Neural progenitor cell (in vitro differentiated cells): ENCODE measurements at regions not wholly inside any gene's neighbourhood (a gene's known extent, or its start where the extent isn't known, plus 50 kb on each side); places are given as distances from the start of the nearest gene placed in this dataset.
"Not testable (repeated sequence)": the region's sequence is repeated elsewhere in the genome, so short reads cannot be mapped to it uniquely, and the experiment has no call there.

ENCODE experiments used
- DNase-seq: peaks from one replicate; pipeline ENCODE4 v3.0.0-alpha.2; 2016; ENCODE audit warnings: low spot score
- H2AFZ ChIP-seq: fragments of 200-600 bp; sonication (generic); replicated peaks from 2 replicates; pipeline ENCODE4 v1.6.1; 2016; ENCODE audit warnings: antibody characterized with exemption
- H3F3A ChIP-seq: fragments of 200-600 bp; sonication (generic); 2 replicates; pipeline ENCODE4 v1.6.1; 2016; ENCODE audit warnings: antibody characterized with exemption, low read depth
- H3K27ac ChIP-seq: fragments of 200-600 bp; sonication (generic); 2 replicates; pipeline ENCODE4 v1.5.1; 2016; ENCODE audit warnings: mild to moderate bottlenecking
- H3K27me3 ChIP-seq: fragments of 200-600 bp; sonication (generic); 2 replicates; pipeline ENCODE4 v1.6.1; 2016; ENCODE audit warnings: mild to moderate bottlenecking, moderate library complexity
- H3K36me3 ChIP-seq: fragments of 200-600 bp; sonication (generic); 2 replicates; pipeline ENCODE4 v1.5.1; 2016
- H3K4me1 ChIP-seq: fragments of 200-600 bp; sonication (generic); 2 replicates; pipeline ENCODE4 v1.6.1; 2016; ENCODE audit warnings: mixed run types
- H3K4me2 ChIP-seq: fragments of 200-600 bp; sonication (generic); 2 replicates; pipeline ENCODE4 v1.6.1; 2016
- H3K4me3 ChIP-seq: fragments of 200-600 bp; sonication (generic); 2 replicates; pipeline ENCODE4 v1.5.1; 2016
- H3K79me2 ChIP-seq: fragments of 200-600 bp; sonication (generic); 2 replicates; pipeline ENCODE4 v1.6.1; 2016; ENCODE audit warnings: low read depth
- H3K9ac ChIP-seq: fragments of 200-600 bp; sonication (generic); 2 replicates; pipeline ENCODE4 v1.6.1; 2016
- H3K9me3 ChIP-seq: fragments of 200-600 bp; sonication (generic); 2 replicates; pipeline ENCODE4 v1.5.1; 2016; ENCODE audit warnings: low read depth
- H4K20me1 ChIP-seq: fragments of 200-600 bp; sonication (generic); 2 replicates; pipeline ENCODE4 v1.6.1; 2016; ENCODE audit warnings: low read depth
- H3K27ac Mint-ChIP-seq: 3 replicates; pipeline ENCODE4 v1.8.0; 2021; ENCODE audit warnings: mixed read lengths
- H3K27me3 Mint-ChIP-seq: 2 replicates; pipeline ENCODE4 v1.8.0; 2022; ENCODE audit warnings: low read depth, mild to moderate bottlenecking, inconsistent platforms, moderate library complexity, mixed read lengths; ENCODE audit not compliant: insufficient read depth
- H3K36me3 Mint-ChIP-seq: 3 replicates; pipeline ENCODE4 v1.8.0; 2021; ENCODE audit warnings: mixed read lengths
- H3K4me1 Mint-ChIP-seq: 3 replicates; pipeline ENCODE4 v1.8.0; 2021; ENCODE audit warnings: mixed read lengths
- H3K4me3 Mint-ChIP-seq: 3 replicates; pipeline ENCODE4 v1.8.0; 2021; ENCODE audit warnings: mild to moderate bottlenecking, moderate library complexity, mixed read lengths
- H3K9me3 Mint-ChIP-seq: 3 replicates; pipeline ENCODE4 v1.8.0; 2020; ENCODE audit warnings: mixed read lengths
- CTCF ChIP-seq: fragments of 200-600 bp; sonication (generic); IDR thresholded peaks from 2 replicates; pipeline ENCODE4 v1.5.1; 2017; ENCODE audit warnings: antibody characterized with exemption, mild to moderate bottlenecking
- EZH2 ChIP-seq: fragments of 200-600 bp; sonication (generic); IDR thresholded peaks from 2 replicates; pipeline ENCODE4 v1.6.1; 2017; ENCODE audit warnings: antibody characterized with exemption, mild to moderate bottlenecking, moderate library complexity
- EZH2phosphoT487 ChIP-seq: fragments of 200-600 bp; sonication (generic); IDR thresholded peaks from 2 replicates; pipeline ENCODE4 v1.6.1; 2017; ENCODE audit warnings: antibody characterized with exemption

GRCh38 chr4:128428397-128428796 lies 140.8 kb upstream of the PGRMC2 start:
- no peak overlapping the region for H3K4me3 Mint-ChIP-seq
- no peak overlapping the region for H3K27ac ChIP-seq
- H3K9me3 ChIP-seq: no peaks in the 10 kb centered on the region
- no peaks in the 10 kb centered on the region for H3F3A ChIP-seq
- no peak overlapping the region for H3K9ac ChIP-seq
- no peaks in the 10 kb centered on the region for H3K36me3 ChIP-seq
- H2AFZ ChIP-seq: no peak overlapping the region
- TF ChIP-seq CTCF: no peak
- TF ChIP-seq EZH2phosphoT487: no peak
- TF ChIP-seq EZH2: no peak
- H3K27me3 Mint-ChIP-seq: no peaks in the 10 kb centered on the region
- no peak overlapping the region for H3K4me3 ChIP-seq
- H3K27ac Mint-ChIP-seq: no peak overlapping the region
- DNase-seq: no peak
- H3K4me1 ChIP-seq: no peaks in the 10 kb centered on the region
- H3K27me3 ChIP-seq: no peaks in the 10 kb centered on the region
- peaks cover 4% of the 10 kb centered on the region for H3K9me3 Mint-ChIP-seq
- H3K4me1 Mint-ChIP-seq: no peaks in the 10 kb centered on the region
- H3K36me3 Mint-ChIP-seq: no peaks in the 10 kb centered on the region
- no peaks in the 10 kb centered on the region for H3K79me2 ChIP-seq
- H4K20me1 ChIP-seq: no peaks in the 10 kb centered on the region
- no peak overlapping the region for H3K4me2 ChIP-seq

GRCh38 chr4:128427832-128428366 lies 140.3 kb upstream of the PGRMC2 start:
- H3F3A ChIP-seq: no peaks in the 10 kb centered on the region
- H3K36me3 ChIP-seq: no peaks in the 10 kb centered on the region
- H2AFZ ChIP-seq: no peak overlapping the region
- H3K27me3 ChIP-seq: no peaks in the 10 kb centered on the region
- H3K27me3 Mint-ChIP-seq: no peaks in the 10 kb centered on the region
- peaks cover 4% of the 10 kb centered on the region for H3K9me3 Mint-ChIP-seq
- H3K27ac Mint-ChIP-seq: no peak overlapping the region
- H3K9me3 ChIP-seq: no peaks in the 10 kb centered on the region
- no peak overlapping the region for H3K9ac ChIP-seq
- TF ChIP-seq EZH2phosphoT487: no peak
- no peak for TF ChIP-seq EZH2
- no peak for TF ChIP-seq CTCF
- no peak overlapping the region for H3K4me3 ChIP-seq
- no peaks in the 10 kb centered on the region for H3K79me2 ChIP-seq
- DNase-seq: no peak
- H4K20me1 ChIP-seq: no peaks in the 10 kb centered on the region
- H3K4me3 Mint-ChIP-seq: no peak overlapping the region
- no peak overlapping the region for H3K27ac ChIP-seq
- H3K36me3 Mint-ChIP-seq: no peaks in the 10 kb centered on the region
- no peaks in the 10 kb centered on the region for H3K4me1 Mint-ChIP-seq
- H3K4me1 ChIP-seq: no peaks in the 10 kb centered on the region
- H3K4me2 ChIP-seq: no peak overlapping the region

- Mint-ChIP-seq H3K36me3 (no peaks in the 10 kb centered on the region), H3K4me1 (no peaks in the 10 kb centered on the region), H3K4me3 (no peak overlapping the region), H3K9me3 (no peaks in the 10 kb centered on the region), H3K27me3 (no peaks in the 10 kb centered on the region), H3K27ac (no peak overlapping the region)
- TF ChIP-seq EZH2phosphoT487: no peak
- no peak for TF ChIP-seq CTCF
- no peak for TF ChIP-seq EZH2
- no peak for DNase-seq
- no peaks in the 10 kb centered on the region for H3F3A ChIP-seq
- no peak overlapping the region for H2AFZ ChIP-seq
- no peak overlapping the region for H3K9ac ChIP-seq
- no peak overlapping the region for H3K27ac ChIP-seq
- no peaks in the 10 kb centered on the region for H3K9me3 ChIP-seq
- no peak overlapping the region for H3K4me2 ChIP-seq
- no peaks in the 10 kb centered on the region for H4K20me1 ChIP-seq
- H3K36me3 ChIP-seq: no peaks in the 10 kb centered on the region
- H3K79me2 ChIP-seq: no peaks in the 10 kb centered on the region
- no peaks in the 10 kb centered on the region for H3K27me3 ChIP-seq
- no peak overlapping the region for H3K4me3 ChIP-seq
- H3K4me1 ChIP-seq: no peaks in the 10 kb centered on the region
These were observed 137.2 kb upstream of the PGRMC2 start for GRCh38 chr4:128424527-128425497.

GRCh38 chr4:128422296-128422695 lies 134.7 kb upstream of the PGRMC2 start:
- H3F3A ChIP-seq, H2AFZ ChIP-seq, H3K27ac Mint-ChIP-seq, H3K36me3 ChIP-seq, H3K9me3 ChIP-seq, H4K20me1 ChIP-seq, H3K79me2 ChIP-seq, H3K27ac ChIP-seq, H3K27me3 ChIP-seq, H3K4me3 ChIP-seq, H3K9ac ChIP-seq, H3K4me1 ChIP-seq, H3K4me3 Mint-ChIP-seq, H3K36me3 Mint-ChIP-seq, H3K4me1 Mint-ChIP-seq, DNase-seq, H3K4me2 ChIP-seq, H3K9me3 Mint-ChIP-seq, H3K27me3 Mint-ChIP-seq: not testable (repeated sequence)
